ENCODE measurements at regions not wholly inside any gene's neighbourhood (a gene's known extent, or its start where the extent isn't known, plus 50 kb on each side); places are given as distances from the start of the nearest gene placed in this dataset.
"Not testable (repeated sequence)": the region's sequence is repeated elsewhere in the genome, so short reads cannot be mapped to it uniquely, and the experiment has no call there.

- H3K4me3 ChIP-seq (replicated peaks; ENCODE audit: low read depth, low read length): no peak overlapping the region
- H3K36me3 ChIP-seq (ENCODE audit: control insufficient read depth, insufficient read depth, low read length): no peaks in the 10 kb centered on the region
- DNase-seq (ENCODE audit: extremely low read depth, insufficient read length): no peak
- H3K27me3 ChIP-seq (replicated peaks; ENCODE audit: control insufficient read depth, insufficient read depth, low read length): no peaks in the 10 kb centered on the region
- no peak for TF ChIP-seq CTCF (IDR thresholded peaks at IDR 0.05; ENCODE audit: insufficient read depth, low read length, poor library complexity, severe bottlenecking)
Observed at GRCh38 chr21:14013056-14013603, 197.6 kb downstream of the LIPI start.

GRCh38 chr21:14012409-14012808, 198.3 kb downstream of the LIPI start:
- Histone ChIP-seq H3K4me3 (replicated peaks; ENCODE audit: low read depth, low read length) (no peak overlapping the region), H3K36me3 (ENCODE audit: control insufficient read depth, insufficient read depth, low read length) (no peaks in the 10 kb centered on the region), H3K27me3 (replicated peaks; ENCODE audit: control insufficient read depth, insufficient read depth, low read length) (no peaks in the 10 kb centered on the region)
- no peak for TF ChIP-seq CTCF (IDR thresholded peaks at IDR 0.05; ENCODE audit: insufficient read depth, low read length, poor library complexity, severe bottlenecking)
- DNase-seq (ENCODE audit: extremely low read depth, insufficient read length): no peak

- H3K27me3 ChIP-seq (replicated peaks; ENCODE audit: control insufficient read depth, insufficient read depth, low read length); H3K36me3 ChIP-seq (ENCODE audit: control insufficient read depth, insufficient read depth, low read length); H3K4me3 ChIP-seq (replicated peaks; ENCODE audit: low read depth, low read length); DNase-seq (ENCODE audit: extremely low read depth, insufficient read length): not testable (repeated sequence)
Observed at GRCh38 chr21:14011751-14012150, 199.0 kb downstream of the LIPI start.

GRCh38 chr21:14011149-14011548, 199.6 kb downstream of the LIPI start:
- H3K27me3 ChIP-seq (replicated peaks; ENCODE audit: control insufficient read depth, insufficient read depth, low read length); DNase-seq (ENCODE audit: extremely low read depth, insufficient read length); H3K4me3 ChIP-seq (replicated peaks; ENCODE audit: low read depth, low read length); H3K36me3 ChIP-seq (ENCODE audit: control insufficient read depth, insufficient read depth, low read length): not testable (repeated sequence)

GRCh38 chr21:14010729-14011128, 200.0 kb downstream of the LIPI start:
- Histone ChIP-seq H3K36me3 (ENCODE audit: control insufficient read depth, insufficient read depth, low read length) (no peaks in the 10 kb centered on the region), H3K27me3 (replicated peaks; ENCODE audit: control insufficient read depth, insufficient read depth, low read length) (no peaks in the 10 kb centered on the region), H3K4me3 (replicated peaks; ENCODE audit: low read depth, low read length) (no peak overlapping the region)
- no peak for TF ChIP-seq CTCF (IDR thresholded peaks at IDR 0.05; ENCODE audit: insufficient read depth, low read length, poor library complexity, severe bottlenecking)
- DNase-seq (ENCODE audit: extremely low read depth, insufficient read length): no peak

GRCh38 chr21:14009990-14010389, 200.8 kb downstream of the LIPI start:
- not testable (repeated sequence) for H3K36me3 ChIP-seq (ENCODE audit: control insufficient read depth, insufficient read depth, low read length); DNase-seq (ENCODE audit: extremely low read depth, insufficient read length); H3K27me3 ChIP-seq (replicated peaks; ENCODE audit: control insufficient read depth, insufficient read depth, low read length); H3K4me3 ChIP-seq (replicated peaks; ENCODE audit: low read depth, low read length)

GRCh38 chr21:14009238-14009981, 201.3 kb downstream of the LIPI start:
- not testable (repeated sequence) for H3K27me3 ChIP-seq (replicated peaks; ENCODE audit: control insufficient read depth, insufficient read depth, low read length); DNase-seq (ENCODE audit: extremely low read depth, insufficient read length); H3K4me3 ChIP-seq (replicated peaks; ENCODE audit: low read depth, low read length); H3K36me3 ChIP-seq (ENCODE audit: control insufficient read depth, insufficient read depth, low read length)

- DNase-seq (ENCODE audit: extremely low read depth, insufficient read length); H3K36me3 ChIP-seq (ENCODE audit: control insufficient read depth, insufficient read depth, low read length); H3K4me3 ChIP-seq (replicated peaks; ENCODE audit: low read depth, low read length); H3K27me3 ChIP-seq (replicated peaks; ENCODE audit: control insufficient read depth, insufficient read depth, low read length): not testable (repeated sequence)
Observed at GRCh38 chr21:14008436-14008835, 202.3 kb downstream of the LIPI start.

GRCh38 chr21:14008006-14008405, 202.7 kb downstream of the LIPI start:
- not testable (repeated sequence) for H3K27me3 ChIP-seq (replicated peaks; ENCODE audit: control insufficient read depth, insufficient read depth, low read length); DNase-seq (ENCODE audit: extremely low read depth, insufficient read length); H3K36me3 ChIP-seq (ENCODE audit: control insufficient read depth, insufficient read depth, low read length); H3K4me3 ChIP-seq (replicated peaks; ENCODE audit: low read depth, low read length)

GRCh38 chr21:14006144-14006543, 204.6 kb downstream of the LIPI start:
- H3K27me3 ChIP-seq (replicated peaks; ENCODE audit: control insufficient read depth, insufficient read depth, low read length); H3K36me3 ChIP-seq (ENCODE audit: control insufficient read depth, insufficient read depth, low read length); H3K4me3 ChIP-seq (replicated peaks; ENCODE audit: low read depth, low read length); DNase-seq (ENCODE audit: extremely low read depth, insufficient read length): not testable (repeated sequence)

Measured in GM06990 (cell line).